ENCODE measurements at regions not wholly inside any gene's neighbourhood (a gene's known extent, or its start where the extent isn't known, plus 50 kb on each side); places are given as distances from the start of the nearest gene placed in this dataset.

DNA sequence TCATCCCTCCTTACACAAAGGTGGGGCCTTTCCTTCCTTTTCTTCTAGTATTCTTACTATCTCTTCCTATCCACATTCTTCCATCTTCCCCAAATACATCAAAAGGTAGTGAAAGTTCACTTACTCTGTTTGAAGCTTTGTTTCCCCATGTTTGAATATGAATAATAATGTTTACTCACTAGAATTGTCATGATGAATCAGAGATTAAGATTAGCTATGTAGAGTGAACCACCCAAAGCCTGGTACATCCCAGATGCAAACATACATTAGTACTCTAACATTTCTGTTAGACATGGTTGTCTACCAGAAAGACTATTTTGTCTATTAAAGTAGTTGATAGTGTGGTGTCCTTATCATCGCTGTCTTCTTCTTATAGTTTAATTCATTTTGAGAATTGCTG, 327.1 kb upstream of the TBC1D5 start:
- TF ChIP-seq, protein P1, sequence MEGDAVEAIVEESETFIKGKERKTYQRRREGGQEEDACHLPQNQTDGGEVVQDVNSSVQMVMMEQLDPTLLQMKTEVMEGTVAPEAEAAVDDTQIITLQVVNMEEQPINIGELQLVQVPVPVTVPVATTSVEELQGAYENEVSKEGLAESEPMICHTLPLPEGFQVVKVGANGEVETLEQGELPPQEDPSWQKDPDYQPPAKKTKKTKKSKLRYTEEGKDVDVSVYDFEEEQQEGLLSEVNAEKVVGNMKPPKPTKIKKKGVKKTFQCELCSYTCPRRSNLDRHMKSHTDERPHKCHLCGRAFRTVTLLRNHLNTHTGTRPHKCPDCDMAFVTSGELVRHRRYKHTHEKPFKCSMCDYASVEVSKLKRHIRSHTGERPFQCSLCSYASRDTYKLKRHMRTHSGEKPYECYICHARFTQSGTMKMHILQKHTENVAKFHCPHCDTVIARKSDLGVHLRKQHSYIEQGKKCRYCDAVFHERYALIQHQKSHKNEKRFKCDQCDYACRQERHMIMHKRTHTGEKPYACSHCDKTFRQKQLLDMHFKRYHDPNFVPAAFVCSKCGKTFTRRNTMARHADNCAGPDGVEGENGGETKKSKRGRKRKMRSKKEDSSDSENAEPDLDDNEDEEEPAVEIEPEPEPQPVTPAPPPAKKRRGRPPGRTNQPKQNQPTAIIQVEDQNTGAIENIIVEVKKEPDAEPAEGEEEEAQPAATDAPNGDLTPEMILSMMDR (IDR thresholded peaks at IDR 0.05 in 4 of 5, conservative IDR thresholded peaks at IDR 0.05 in 1 of 5): no peak
- TF ChIP-seq POLR2A (IDR thresholded peaks at IDR 0.05): no peak
